HEK293 (cell line): ENCODE measurements at regions not wholly inside any gene's neighbourhood (a gene's known extent, or its start where the extent isn't known, plus 50 kb on each side); places are given as distances from the start of the nearest gene placed in this dataset.

Experiments
- CTCF ChIA-PET: fragments of 350-600 bp; formaldehyde crosslinking; extraction: SDS; loops from one replicate; lab custom pipeline; 2021; ENCODE audit warnings: antibody characterized with exemption; lab: Yijun Ruan, JAX
- POLR2A ChIA-PET: fragments of 300-600 bp; formaldehyde crosslinking; extraction: SDS; loops from one replicate; lab custom pipeline; 2020; ENCODE audit warnings: antibody characterized with exemption, inconsistent platforms; lab: Yijun Ruan, JAX
- H3K27ac ChIP-seq: fragments of 200-500 bp; sonication (Bioruptor generic); 2 replicates; pipeline ENCODE4 v1.5.1; 2014; ENCODE audit warnings: low read depth, low read length, control low read depth, inconsistent platforms; ENCODE audit errors: extremely low read depth
- H3K36me3 ChIP-seq, 2 experiments: fragments of 200-500 bp in 1 of 2; sonication (Bioruptor generic) in 1 of 2; 1 replicate in 1 of 2; 2 replicates in 1 of 2; pipeline ENCODE4 v1.5.1; 2014 to 2017; ENCODE audit warnings: inconsistent platforms in 2 of 2, low read length in 2 of 2; ENCODE audit not compliant: control insufficient read depth in 2 of 2, insufficient read depth in 1 of 2
- H3K4me1 ChIP-seq: fragments of 200-500 bp; sonication (Bioruptor generic); 2 replicates; pipeline ENCODE4 v1.5.1; 2014; ENCODE audit warnings: mild to moderate bottlenecking, low read length, inconsistent platforms; ENCODE audit not compliant: control insufficient read depth, insufficient read depth
- H3K4me3 ChIP-seq: 2 replicates; pipeline ENCODE4 v1.5.1; 2011; ENCODE audit warnings: low read depth, mild to moderate bottlenecking, control low read depth, low read length, moderate library complexity
- H3K9me3 ChIP-seq: fragments of 200-500 bp; sonication (Bioruptor generic); 2 replicates; pipeline ENCODE4 v1.5.1; 2014; ENCODE audit warnings: low read depth, low read length, inconsistent platforms; ENCODE audit not compliant: control insufficient read depth, insufficient read depth
- GLI2 ChIP-seq: fragments of 450-650 bp; formaldehyde crosslinking; IDR thresholded peaks from 2 replicates; pipeline ENCODE4; 2017; ENCODE audit warnings: missing biosample characterization, missing genetic modification characterization, low read depth, borderline replicate concordance
- HOXD13 ChIP-seq: sonication (generic); formaldehyde crosslinking; IDR thresholded peaks from 2 replicates; pipeline ENCODE4 v1.8.0; 2022; ENCODE audit warnings: missing genetic modification reagents, borderline replicate concordance
- KLF10 ChIP-seq: fragments of 450-650 bp; IDR thresholded peaks from 2 replicates; pipeline ENCODE4 v1.5.1; 2018; ENCODE audit warnings: missing biosample characterization, mild to moderate bottlenecking, missing genetic modification characterization
- KLF7 ChIP-seq: fragments of 450-650 bp; formaldehyde crosslinking; IDR thresholded peaks from 2 replicates; pipeline ENCODE4 v1.5.1; 2016; ENCODE audit warnings: missing biosample characterization, missing genetic modification characterization, borderline replicate concordance
- MZF1 ChIP-seq: fragments of 450-650 bp; formaldehyde crosslinking; IDR thresholded peaks from 2 replicates; pipeline ENCODE4 v1.5.1; 2017; ENCODE audit warnings: missing biosample characterization, missing genetic modification characterization, borderline replicate concordance
- PRDM1 ChIP-seq: fragments of 450-650 bp; formaldehyde crosslinking; IDR thresholded peaks from 2 replicates; pipeline ENCODE4; 2016; ENCODE audit warnings: missing biosample characterization, missing genetic modification characterization
- SETDB1 ChIP-seq: IDR thresholded peaks from one replicate; pipeline ENCODE4 v1.6.1; 2017; ENCODE audit warnings: mild to moderate bottlenecking, low read length, moderate library complexity, mixed read lengths; ENCODE audit not compliant: insufficient read length
- ZBTB1 ChIP-seq: fragments of 450-650 bp; formaldehyde crosslinking; IDR thresholded peaks from 2 replicates; pipeline ENCODE4 v1.5.1; 2016; ENCODE audit warnings: missing biosample characterization, missing genetic modification characterization
- ZNF140 ChIP-seq: fragments of 450-650 bp; formaldehyde crosslinking; IDR thresholded peaks from 2 replicates; pipeline ENCODE4 v1.5.1; 2016; ENCODE audit warnings: missing biosample characterization, missing genetic modification characterization
- ZNF157 ChIP-seq: fragments of 450-650 bp; formaldehyde crosslinking; IDR thresholded peaks from 2 replicates; pipeline ENCODE4 v1.5.1; 2016; ENCODE audit warnings: missing biosample characterization, missing genetic modification characterization
- ZNF19 ChIP-seq: fragments of 450-650 bp; formaldehyde crosslinking; IDR thresholded peaks from 2 replicates; pipeline ENCODE4; 2016; ENCODE audit warnings: missing biosample characterization, missing genetic modification characterization, low read depth
- ZNF223 ChIP-seq: fragments of 450-650 bp; formaldehyde crosslinking; IDR thresholded peaks from 2 replicates; pipeline ENCODE4 v1.5.1; 2016; ENCODE audit warnings: missing biosample characterization, missing genetic modification characterization
- ZNF239 ChIP-seq: fragments of 450-650 bp; formaldehyde crosslinking; IDR thresholded peaks from 2 replicates; pipeline ENCODE4 v1.5.1; 2016; ENCODE audit warnings: missing biosample characterization, missing genetic modification characterization
- ZNF324 ChIP-seq: fragments of 450-650 bp; formaldehyde crosslinking; IDR thresholded peaks from 2 replicates; pipeline ENCODE4 v1.5.1; 2016; ENCODE audit warnings: missing biosample characterization, missing genetic modification characterization
- ZNF529 ChIP-seq: fragments of 450-650 bp; formaldehyde crosslinking; IDR thresholded peaks from 2 replicates; pipeline ENCODE4 v1.5.1; 2017; ENCODE audit warnings: missing genetic modification characterization, missing biosample characterization; ENCODE audit not compliant: insufficient replicate concordance
- ZNF560 ChIP-seq: fragments of 450-650 bp; formaldehyde crosslinking; IDR thresholded peaks from 2 replicates; pipeline ENCODE4 v1.5.1; 2017; ENCODE audit warnings: missing biosample characterization, missing genetic modification characterization, borderline replicate concordance
- ZNF654 ChIP-seq: fragments of 450-650 bp; formaldehyde crosslinking; IDR thresholded peaks from 2 replicates; pipeline ENCODE4 v1.5.1; 2016; ENCODE audit warnings: low read depth, missing biosample characterization, missing genetic modification characterization
- ZSCAN30 ChIP-seq: fragments of 450-650 bp; IDR thresholded peaks from 2 replicates; pipeline ENCODE4 v1.5.1; 2018; ENCODE audit warnings: missing biosample characterization, mild to moderate bottlenecking, missing genetic modification characterization, moderate library complexity
- TF ChIP-seq, protein P1 (sequence below): fragments of 450-650 bp; formaldehyde crosslinking; IDR thresholded peaks from 2 replicates; pipeline ENCODE4 v1.5.1; 2016; ENCODE audit warnings: missing biosample characterization, missing genetic modification characterization, low read depth
- TF ChIP-seq, protein P2 (sequence below): fragments of 450-650 bp; formaldehyde crosslinking; IDR thresholded peaks from 2 replicates; pipeline ENCODE4; 2016; ENCODE audit warnings: missing biosample characterization, missing genetic modification characterization
- TF ChIP-seq, protein P3 (sequence below): fragments of 450-650 bp; formaldehyde crosslinking; IDR thresholded peaks from 2 replicates; pipeline ENCODE4 v1.5.1; 2016; ENCODE audit warnings: missing biosample characterization, missing genetic modification characterization
- TF ChIP-seq, protein P4 (sequence below): fragments of 450-650 bp; formaldehyde crosslinking; IDR thresholded peaks from 2 replicates; pipeline ENCODE4 v1.5.1; 2017; ENCODE audit warnings: missing biosample characterization, missing genetic modification characterization
- TF ChIP-seq, protein P5 (sequence below): fragments of 450-650 bp; formaldehyde crosslinking; IDR thresholded peaks from 2 replicates; pipeline ENCODE4 v1.5.1; 2016; ENCODE audit warnings: missing biosample characterization, missing genetic modification characterization
- TF ChIP-seq, protein P6 (sequence below): fragments of 450-650 bp; IDR thresholded peaks from 2 replicates; pipeline ENCODE4 v1.5.1; 2018; ENCODE audit warnings: missing biosample characterization, missing genetic modification characterization

DNA sequence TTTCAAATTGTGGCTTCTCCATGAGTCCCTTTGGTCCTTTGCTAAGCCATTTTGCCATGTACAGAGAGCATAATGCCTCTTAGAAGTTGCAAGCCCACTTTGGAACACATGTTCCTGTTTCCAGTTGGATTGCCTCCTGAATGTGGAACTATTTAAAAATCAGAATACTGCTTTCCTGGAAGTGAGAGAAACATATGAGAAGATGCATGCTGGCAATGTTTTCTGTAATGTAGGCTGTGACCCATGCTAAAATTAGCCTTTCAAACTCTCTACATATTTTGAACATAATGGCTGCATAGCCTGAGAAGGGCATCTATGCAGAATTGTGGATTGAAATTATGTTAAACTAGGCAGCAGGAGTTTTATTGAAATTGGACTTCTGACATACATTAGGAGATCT is 175.5 kb upstream of the PAPPA start:
- TF ChIP-seq GLI2 (no peak), SETDB1 (no peak), ZNF223 (no peak), PRDM1 (tag by site-specific recombination) (no peak), ZNF239 (tag by site-specific recombination) (no peak), ZNF529 (tag by site-specific recombination) (no peak), ZNF19 (tag by site-specific recombination) (no peak), ZNF560 (tag by site-specific recombination) (no peak), HOXD13 (CRISPR knock-in tag) (no peak), ZSCAN30 (tag by site-specific recombination) (no peak), KLF10 (tag by site-specific recombination) (no peak), ZNF324 (tag by site-specific recombination) (no peak)
- TF ChIP-seq, protein P1, sequence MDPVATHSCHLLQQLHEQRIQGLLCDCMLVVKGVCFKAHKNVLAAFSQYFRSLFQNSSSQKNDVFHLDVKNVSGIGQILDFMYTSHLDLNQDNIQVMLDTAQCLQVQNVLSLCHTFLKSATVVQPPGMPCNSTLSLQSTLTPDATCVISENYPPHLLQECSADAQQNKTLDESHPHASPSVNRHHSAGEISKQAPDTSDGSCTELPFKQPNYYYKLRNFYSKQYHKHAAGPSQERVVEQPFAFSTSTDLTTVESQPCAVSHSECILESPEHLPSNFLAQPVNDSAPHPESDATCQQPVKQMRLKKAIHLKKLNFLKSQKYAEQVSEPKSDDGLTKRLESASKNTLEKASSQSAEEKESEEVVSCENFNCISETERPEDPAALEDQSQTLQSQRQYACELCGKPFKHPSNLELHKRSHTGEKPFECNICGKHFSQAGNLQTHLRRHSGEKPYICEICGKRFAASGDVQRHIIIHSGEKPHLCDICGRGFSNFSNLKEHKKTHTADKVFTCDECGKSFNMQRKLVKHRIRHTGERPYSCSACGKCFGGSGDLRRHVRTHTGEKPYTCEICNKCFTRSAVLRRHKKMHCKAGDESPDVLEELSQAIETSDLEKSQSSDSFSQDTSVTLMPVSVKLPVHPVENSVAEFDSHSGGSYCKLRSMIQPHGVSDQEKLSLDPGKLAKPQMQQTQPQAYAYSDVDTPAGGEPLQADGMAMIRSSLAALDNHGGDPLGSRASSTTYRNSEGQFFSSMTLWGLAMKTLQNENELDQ (tag by site-specific recombination) = no peak
- TF ChIP-seq, protein P2, sequence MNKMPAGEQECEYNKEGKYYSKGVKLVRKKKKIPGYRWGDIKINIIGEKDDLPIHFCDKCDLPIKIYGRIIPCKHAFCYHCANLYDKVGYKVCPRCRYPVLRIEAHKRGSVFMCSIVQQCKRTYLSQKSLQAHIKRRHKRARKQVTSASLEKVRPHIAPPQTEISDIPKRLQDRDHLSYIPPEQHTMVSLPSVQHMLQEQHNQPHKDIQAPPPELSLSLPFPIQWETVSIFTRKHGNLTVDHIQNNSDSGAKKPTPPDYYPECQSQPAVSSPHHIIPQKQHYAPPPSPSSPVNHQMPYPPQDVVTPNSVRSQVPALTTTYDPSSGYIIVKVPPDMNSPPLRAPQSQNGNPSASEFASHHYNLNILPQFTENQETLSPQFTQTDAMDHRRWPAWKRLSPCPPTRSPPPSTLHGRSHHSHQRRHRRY (tag by site-specific recombination) = no peak
- TF ChIP-seq, protein P3, sequence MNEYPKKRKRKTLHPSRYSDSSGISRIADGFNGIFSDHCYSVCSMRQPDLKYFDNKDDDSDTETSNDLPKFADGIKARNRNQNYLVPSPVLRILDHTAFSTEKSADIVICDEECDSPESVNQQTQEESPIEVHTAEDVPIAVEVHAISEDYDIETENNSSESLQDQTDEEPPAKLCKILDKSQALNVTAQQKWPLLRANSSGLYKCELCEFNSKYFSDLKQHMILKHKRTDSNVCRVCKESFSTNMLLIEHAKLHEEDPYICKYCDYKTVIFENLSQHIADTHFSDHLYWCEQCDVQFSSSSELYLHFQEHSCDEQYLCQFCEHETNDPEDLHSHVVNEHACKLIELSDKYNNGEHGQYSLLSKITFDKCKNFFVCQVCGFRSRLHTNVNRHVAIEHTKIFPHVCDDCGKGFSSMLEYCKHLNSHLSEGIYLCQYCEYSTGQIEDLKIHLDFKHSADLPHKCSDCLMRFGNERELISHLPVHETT = no peak
- no peaks in the 10 kb centered on the region for H3K4me1 ChIP-seq
- no peak overlapping the region for H3K27ac ChIP-seq
- H3K4me3 ChIP-seq = no peak overlapping the region
- ChIA-PET POLR2A (no interaction called here), CTCF (no interaction called here)
- no peaks in the 10 kb centered on the region for H3K9me3 ChIP-seq
- no peaks in the 10 kb centered on the region for H3K36me3 ChIP-seq

DNA sequence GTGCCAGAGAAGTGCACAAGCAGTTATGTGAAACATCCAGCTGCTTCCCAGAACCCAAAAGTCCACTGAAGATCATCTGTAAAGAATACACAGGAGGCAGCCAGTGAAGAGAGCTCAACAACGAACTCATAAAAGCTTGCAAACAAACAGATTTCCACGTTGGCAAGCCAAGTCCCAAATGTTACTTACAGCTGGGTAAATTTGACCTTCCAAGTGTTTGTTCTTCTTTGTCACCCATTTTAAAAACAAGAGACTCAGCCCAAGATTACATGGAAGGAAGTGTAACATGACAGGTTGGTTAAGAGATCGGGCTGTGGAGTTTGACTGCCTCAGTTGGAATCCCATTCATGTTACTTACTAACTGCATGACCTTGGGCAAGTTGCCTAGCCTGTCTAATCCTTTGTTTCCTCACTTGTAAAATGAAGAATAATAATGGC is 174.9 kb upstream of the PAPPA start:
- Histone ChIP-seq H3K27ac (no peak overlapping the region), H3K4me3 (no peak overlapping the region), H3K36me3 (no peaks in the 10 kb centered on the region), H3K9me3 (no peaks in the 10 kb centered on the region), H3K4me1 (no peaks in the 10 kb centered on the region)
- ChIA-PET POLR2A (no interaction called here), CTCF (interaction anchor here (1.2 kb wide), 1 partner anchor 13 kb away, joined by 3 read pairs; no protein-coding TSS in a partner anchor)
- TF ChIP-seq KLF7 (tag by site-specific recombination) (no peak), ZNF654 (tag by site-specific recombination) (no peak), ZNF157 (tag by site-specific recombination) (no peak), MZF1 (no peak), ZBTB1 (no peak), ZNF140 (tag by site-specific recombination) (no peak)
- TF ChIP-seq, protein P4, sequence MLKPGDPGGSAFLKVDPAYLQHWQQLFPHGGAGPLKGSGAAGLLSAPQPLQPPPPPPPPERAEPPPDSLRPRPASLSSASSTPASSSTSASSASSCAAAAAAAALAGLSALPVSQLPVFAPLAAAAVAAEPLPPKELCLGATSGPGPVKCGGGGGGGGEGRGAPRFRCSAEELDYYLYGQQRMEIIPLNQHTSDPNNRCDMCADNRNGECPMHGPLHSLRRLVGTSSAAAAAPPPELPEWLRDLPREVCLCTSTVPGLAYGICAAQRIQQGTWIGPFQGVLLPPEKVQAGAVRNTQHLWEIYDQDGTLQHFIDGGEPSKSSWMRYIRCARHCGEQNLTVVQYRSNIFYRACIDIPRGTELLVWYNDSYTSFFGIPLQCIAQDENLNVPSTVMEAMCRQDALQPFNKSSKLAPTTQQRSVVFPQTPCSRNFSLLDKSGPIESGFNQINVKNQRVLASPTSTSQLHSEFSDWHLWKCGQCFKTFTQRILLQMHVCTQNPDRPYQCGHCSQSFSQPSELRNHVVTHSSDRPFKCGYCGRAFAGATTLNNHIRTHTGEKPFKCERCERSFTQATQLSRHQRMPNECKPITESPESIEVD (tag by site-specific recombination) = no peak
- TF ChIP-seq, protein P5, sequence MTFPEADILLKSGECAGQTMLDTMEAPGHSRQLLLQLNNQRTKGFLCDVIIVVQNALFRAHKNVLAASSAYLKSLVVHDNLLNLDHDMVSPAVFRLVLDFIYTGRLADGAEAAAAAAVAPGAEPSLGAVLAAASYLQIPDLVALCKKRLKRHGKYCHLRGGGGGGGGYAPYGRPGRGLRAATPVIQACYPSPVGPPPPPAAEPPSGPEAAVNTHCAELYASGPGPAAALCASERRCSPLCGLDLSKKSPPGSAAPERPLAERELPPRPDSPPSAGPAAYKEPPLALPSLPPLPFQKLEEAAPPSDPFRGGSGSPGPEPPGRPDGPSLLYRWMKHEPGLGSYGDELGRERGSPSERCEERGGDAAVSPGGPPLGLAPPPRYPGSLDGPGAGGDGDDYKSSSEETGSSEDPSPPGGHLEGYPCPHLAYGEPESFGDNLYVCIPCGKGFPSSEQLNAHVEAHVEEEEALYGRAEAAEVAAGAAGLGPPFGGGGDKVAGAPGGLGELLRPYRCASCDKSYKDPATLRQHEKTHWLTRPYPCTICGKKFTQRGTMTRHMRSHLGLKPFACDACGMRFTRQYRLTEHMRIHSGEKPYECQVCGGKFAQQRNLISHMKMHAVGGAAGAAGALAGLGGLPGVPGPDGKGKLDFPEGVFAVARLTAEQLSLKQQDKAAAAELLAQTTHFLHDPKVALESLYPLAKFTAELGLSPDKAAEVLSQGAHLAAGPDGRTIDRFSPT (tag by site-specific recombination) = no peak
- TF ChIP-seq, protein P6, sequence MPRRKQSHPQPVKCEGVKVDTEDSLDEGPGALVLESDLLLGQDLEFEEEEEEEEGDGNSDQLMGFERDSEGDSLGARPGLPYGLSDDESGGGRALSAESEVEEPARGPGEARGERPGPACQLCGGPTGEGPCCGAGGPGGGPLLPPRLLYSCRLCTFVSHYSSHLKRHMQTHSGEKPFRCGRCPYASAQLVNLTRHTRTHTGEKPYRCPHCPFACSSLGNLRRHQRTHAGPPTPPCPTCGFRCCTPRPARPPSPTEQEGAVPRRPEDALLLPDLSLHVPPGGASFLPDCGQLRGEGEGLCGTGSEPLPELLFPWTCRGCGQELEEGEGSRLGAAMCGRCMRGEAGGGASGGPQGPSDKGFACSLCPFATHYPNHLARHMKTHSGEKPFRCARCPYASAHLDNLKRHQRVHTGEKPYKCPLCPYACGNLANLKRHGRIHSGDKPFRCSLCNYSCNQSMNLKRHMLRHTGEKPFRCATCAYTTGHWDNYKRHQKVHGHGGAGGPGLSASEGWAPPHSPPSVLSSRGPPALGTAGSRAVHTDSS (tag by site-specific recombination) = no peak
